ENCODE measurements at regions not wholly inside any gene's neighbourhood (a gene's known extent, or its start where the extent isn't known, plus 50 kb on each side); places are given as distances from the start of the nearest gene placed in this dataset.
"Not testable (repeated sequence)": the region's sequence is repeated elsewhere in the genome, so short reads cannot be mapped to it uniquely, and the experiment has no call there.

DNA sequence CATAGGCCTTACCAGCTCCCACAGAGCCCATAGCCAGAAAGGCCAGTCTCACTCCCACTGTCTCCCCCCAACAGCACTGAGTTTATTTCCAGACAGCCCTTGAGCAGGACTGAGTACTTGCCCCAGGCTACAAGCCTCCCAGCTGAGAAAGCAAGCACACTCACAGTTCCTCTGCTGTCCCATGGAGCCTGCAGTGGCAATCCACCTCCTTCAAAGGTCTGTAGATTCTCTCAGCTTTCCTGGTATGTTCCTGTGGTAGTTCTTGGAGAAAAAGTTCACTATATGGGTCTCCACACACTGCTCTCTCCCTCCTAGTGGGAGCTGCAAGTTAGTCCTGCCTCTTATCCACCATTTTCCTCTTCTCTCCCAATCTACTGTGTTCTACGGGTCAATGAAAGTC, 728.7 kb downstream of the DIAPH3 start:
- in situ Hi-C loops (cut with MboI; ENCODE audit: low sequenced_read_pairs), result no loop called here

DNA sequence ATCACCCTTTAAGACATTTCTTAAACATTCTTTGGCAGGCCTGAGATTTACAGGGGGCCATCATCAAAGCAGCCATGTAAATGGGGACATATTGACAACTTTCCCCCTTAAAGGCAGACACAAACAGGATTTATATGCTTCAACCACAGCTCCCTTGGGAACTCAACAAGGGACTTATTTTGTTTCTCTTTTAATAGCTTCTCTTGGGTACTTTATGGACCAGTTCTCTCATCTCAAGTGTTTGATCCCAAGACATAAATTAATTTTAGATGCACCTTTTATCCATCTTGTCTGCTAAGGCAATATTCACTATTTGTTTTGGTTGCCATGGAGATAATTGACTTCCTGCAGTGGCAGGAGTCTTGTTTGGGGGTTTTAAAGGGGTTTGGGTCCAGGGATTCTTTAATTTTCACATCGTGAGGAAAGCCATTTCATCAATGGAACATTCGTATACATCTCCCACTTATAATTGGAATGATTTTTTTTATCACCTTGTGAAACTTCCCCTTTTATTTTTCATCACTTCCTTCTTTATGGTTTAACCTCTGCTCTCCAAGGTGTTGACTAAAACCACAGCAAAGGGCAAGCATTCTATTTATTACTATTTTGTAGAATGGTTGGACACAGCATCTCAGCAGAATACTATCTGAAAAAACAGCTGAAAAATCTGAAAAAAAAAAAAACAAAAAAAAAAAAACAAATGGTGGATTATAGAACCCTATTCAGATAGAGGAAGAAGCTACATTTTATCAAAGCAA, 726.0 kb downstream of the DIAPH3 start:
- in situ Hi-C loops (cut with MboI; ENCODE audit: low sequenced_read_pairs), result no loop called here

DNA sequence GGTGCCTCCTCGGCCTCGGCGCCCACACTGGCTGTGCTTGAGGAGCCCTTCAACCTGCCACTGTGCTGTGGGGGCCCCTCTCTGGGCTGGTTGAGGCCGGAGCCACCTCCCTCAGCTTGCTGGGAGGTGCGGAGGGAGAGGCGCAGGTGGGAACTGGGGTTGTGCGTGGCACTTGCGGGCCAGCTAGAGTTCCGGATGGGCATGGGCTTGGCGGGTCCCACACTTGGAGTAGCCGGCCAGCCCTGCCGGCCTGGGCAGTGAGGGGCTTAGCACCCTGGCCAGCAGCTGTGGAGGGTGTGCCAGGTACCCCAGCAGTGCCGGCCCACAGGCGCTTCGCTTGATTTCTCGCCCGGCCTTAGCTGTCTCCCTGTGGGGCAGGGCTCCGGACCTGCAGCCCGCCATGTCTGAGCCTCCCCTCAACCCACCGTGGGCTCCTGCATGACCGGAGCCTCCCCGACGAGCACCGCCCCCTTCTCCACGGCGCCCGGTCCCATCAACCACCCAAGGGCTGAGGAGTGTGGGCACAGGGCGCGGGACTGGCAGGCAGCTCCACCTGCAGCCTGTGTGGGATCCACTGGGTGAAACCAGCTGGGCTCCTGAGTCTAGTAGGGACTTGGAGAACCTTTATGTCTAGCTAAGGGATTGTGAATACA, 723.8 kb downstream of the DIAPH3 start:
- in situ Hi-C loops (cut with MboI; ENCODE audit: low sequenced_read_pairs), result no loop called here

DNA sequence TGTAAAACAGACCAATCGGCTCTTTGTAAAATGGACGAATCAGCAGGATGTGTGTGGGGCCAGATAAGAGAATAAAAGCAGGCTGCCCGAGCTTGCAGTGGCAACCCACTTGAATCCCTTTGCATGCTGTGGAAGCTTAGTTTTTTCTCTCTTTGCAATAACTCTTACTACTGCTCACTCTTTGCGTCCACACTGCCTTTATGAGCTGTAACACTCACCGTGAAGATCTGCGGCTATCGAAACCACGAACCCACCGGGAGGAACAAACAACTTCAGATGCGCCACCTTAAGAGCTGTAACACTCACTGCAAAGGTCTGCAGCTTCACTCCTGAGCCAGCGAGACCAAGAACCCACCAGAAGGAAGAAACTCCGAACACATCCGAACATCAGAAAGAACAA, 722.7 kb downstream of the DIAPH3 start:
- in situ Hi-C loops (cut with MboI; ENCODE audit: low sequenced_read_pairs), result not testable (repeated sequence)

DNA sequence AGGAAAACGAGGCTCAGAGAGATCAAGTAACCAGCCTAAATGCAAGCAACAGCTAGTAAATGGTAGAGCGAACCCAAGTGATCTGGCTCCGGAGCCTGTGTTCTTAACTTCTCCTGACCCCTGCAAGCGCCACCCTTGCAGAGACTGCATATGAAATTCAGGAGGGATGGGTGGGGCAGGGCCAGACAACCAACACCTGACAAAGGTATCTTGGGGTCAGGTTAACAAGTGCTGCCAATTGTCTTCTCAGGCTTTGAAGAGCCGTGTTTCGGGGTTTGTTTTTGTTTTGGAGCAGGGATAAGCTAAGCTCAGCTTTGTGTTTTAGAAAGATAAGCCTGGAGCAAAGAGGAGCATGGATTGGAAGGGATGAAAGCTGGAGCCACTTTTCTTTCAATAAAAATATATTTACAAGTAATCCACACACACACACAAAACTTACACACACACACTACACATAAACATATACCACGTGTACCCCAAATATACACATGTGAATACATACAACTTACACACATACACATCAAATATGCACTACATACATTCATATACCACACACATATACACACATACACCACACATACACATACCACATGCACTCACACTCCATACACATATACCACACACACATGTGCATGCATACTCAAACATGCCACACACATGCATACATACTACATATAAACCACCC, 722.0 kb downstream of the DIAPH3 start:
- in situ Hi-C loops (cut with MboI; ENCODE audit: low sequenced_read_pairs), result no loop called here

DNA sequence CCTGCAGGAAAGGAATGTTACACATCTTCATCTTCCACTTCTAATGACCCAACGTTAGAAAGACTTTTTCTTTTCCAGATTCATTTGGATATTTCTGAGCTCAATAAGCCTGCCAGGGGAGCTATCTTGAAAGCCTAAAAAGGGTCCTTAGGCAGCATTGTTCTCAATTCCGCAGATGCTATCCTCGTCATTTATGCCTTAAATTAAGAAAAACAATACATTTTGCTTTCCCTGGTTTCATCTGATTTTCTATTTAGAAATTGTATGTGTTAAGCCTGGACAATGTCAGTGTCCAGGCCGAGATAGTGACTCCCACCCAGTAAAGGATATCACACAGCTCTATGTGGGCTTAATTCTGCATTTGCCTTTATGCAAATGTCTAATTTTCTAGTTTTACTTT, 721.3 kb downstream of the DIAPH3 start:
- in situ Hi-C loops (cut with MboI; ENCODE audit: low sequenced_read_pairs), result no loop called here

DNA sequence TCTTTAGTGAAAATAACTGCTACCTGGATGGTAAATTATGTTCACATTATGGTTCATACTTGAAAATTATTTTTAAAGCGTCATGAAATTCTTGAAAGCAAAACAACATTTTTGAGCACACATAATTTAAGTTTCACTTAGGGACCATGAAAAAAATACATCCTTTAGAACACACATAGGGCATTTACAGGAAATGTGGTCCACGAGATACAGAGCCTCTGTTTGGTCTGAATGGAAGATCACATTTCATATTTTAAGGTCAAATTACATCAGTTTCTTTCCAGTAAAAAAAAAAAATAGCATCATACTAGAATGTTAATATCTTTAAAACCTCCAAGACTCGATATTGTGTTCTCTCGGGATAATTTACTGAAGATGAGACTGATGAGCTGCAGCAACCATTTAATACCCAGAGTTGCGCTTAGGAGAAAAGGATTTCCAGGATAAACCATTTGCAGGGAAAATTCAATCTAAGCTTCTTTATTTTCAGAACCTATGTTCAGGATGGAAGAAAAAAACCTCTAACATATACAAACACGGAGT, 720.7 kb downstream of the DIAPH3 start:
- in situ Hi-C loops (cut with MboI; ENCODE audit: low sequenced_read_pairs), result no loop called here

DNA sequence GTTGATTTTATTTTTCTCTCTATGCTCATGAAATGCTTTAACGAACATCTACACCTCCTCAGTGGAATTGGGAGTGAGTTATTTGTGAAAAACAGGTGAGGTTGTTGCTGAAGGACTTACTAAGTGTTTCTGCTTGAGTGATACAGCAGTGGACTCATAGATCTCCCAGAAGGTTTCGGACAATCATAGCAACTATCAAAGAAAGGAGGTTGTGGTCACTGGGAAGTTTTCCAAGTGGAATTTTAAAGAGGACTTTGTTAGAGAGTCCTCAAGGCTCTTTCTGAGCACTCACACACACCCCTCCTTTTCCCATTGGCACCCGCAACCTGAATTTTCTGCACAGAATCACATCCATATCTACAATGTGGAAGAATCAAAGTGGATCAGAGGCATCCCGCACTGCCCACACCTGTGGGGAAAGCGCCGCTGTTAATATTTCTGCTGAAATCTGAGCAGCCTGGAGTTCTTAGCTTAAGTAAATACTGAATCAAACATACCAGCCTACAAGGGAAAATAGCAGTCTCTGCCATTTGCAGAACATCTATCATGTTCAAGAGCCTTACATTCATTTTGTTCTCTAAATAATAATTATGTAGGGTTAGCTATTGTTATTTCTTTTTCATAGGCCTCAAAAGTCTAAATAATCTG, 719.4 kb downstream of the DIAPH3 start:
- in situ Hi-C loops (cut with MboI; ENCODE audit: low sequenced_read_pairs), result no loop called here

DNA sequence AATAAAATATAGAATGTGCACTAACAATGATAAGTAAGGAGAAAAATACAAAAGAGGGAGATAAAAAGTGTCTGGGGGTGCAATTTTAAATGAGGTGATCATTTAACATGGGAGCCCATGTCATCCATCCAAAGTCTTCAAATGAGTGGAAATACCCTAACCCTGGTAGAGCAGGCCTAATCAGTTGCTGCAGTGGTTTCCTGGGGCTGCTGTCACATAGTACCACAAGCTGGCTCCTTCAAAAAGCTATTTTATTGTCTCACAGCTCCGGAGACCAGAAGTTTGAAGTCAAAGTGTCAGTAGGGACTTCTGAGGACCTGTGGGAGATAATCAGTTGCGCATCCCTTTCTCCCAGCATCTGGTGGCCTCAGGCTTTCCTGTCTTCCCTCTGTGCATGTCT, 717.9 kb downstream of the DIAPH3 start:
- in situ Hi-C loops (cut with MboI; ENCODE audit: low sequenced_read_pairs), result no loop called here

DNA sequence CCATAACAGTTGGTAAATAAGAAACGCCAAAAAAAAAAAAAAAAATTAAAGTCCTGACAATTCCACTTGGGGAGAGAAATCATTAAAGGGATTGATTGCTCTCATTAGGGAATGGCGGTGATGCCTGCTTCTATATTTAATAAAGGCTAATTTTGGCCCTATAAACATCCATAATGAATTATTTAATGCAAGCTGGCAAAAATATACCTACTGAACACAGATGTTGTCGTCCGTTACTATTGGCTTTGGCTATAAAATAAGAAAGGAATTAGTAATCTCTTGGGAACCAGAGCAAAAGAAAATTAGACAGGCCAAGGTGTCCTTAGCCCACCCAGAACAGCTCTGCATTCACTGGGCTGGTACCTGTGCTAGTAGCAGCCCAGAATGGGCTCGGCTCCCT, 717.3 kb downstream of the DIAPH3 start:
- in situ Hi-C loops (cut with MboI; ENCODE audit: low sequenced_read_pairs), result no loop called here

DNA sequence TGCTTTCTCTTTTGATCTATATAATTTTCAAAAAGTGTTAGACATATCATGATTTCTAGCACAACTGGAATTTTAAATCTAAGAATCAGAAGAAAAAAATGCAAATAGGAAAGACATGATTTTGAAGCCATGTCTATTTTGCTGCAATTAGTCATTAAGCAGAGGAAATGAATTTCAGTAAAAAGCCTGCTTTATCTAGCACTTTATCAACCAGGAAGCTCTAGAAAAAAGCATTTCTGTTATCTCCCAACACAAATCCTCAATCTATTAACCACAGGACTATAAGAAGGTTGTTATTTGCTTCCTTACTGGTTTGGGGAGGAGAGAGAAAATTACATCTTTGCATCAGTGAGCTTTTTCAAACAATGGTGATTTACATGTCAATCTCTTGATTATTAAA, 716.7 kb downstream of the DIAPH3 start:
- in situ Hi-C loops (cut with MboI; ENCODE audit: low sequenced_read_pairs), result no loop called here

DNA sequence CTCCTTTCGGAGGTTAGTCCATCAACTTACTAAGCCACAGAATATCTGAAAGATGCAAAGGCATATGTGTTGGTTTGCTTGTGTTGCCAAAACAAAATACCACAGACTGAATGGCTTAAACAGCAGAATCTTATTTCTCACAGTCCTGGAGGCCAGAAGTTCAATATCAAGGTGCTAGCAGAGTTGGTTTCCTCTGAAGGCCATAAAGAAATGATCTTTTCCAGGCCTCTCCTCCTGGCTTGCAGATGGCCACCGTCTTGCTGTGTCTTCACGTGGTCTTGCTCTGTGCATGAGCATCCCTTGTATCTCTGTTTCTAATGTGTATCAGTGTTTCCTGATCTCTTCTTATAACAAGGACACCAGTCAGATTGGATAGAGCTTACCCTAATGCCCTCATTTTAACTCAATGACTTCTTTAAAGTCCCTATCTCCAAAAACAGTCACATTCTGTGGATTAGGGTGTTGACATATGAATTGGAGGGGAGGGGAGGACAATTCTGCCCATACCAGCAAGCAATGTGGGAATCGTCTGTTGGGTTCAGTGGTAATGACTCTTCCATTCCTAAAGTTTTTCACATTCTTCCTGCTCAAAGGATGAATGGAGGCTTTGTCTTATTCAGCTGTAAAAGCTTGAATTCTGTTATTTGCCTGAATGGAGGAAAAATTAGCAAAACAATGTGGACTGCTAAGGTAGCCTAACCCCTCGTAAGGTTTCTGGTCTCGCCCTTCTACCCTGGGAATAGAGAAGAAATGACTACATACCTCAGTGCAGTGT, 715.7 kb downstream of the DIAPH3 start:
- in situ Hi-C loops (cut with MboI; ENCODE audit: low sequenced_read_pairs), result no loop called here

DNA sequence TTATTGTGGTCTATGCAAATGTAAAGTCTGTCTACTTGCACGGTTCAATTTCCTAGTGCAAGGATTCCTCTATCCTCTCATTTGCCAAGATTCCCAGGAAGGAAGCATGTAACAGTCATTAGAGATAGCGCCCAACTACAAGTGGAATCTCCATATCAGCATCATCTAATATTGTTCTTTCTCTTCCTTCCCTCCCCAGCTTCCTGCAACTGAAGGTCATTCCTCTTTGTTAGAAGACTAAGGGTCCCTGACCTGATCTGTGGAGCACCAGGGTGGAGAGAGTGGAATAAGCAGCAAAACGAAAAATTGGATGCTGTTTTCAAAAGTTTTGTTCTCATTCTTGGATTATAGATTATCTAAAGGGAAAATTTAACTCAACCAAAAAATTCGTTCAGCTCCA, 714.0 kb downstream of the DIAPH3 start:
- in situ Hi-C loops (cut with MboI; ENCODE audit: low sequenced_read_pairs), result no loop called here

DNA sequence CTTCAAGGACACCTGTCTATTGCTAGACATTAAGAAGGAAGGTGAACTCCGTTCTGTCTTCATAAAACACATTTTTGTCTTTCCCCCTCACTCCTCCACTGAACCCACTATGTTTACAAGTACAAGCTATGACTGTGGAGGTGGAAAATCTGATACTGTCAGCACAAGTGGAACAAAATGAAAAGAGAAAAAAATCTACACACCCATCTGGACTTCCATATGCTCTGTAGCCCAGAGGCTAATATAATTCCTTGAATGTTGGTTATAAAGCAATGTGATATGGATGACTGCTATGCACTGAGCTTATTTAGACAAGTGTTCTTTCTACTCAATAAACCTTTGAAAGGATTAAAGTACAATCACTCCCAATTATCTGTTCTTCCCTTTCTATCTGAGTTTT, 713.5 kb downstream of the DIAPH3 start:
- in situ Hi-C loops (cut with MboI; ENCODE audit: low sequenced_read_pairs), result no loop called here

DNA sequence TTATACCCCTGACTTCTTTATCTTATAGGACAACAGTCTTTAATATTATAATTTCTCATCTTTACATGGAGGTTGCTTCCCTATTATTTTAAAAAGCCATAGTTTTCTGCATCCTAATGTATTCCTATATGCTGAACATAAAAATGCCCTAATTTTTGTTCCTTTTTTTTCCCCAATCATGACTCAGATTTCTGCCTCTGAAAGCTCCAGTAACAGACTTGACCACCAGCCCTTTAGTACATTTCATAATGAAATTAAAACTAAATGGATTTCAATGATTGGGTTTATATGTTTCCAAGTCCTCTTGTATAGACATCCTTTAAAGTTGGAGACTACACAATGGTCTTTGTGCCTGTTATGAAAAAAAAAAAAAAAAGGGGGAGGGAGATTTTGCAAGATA, 712.5 kb downstream of the DIAPH3 start:
- in situ Hi-C loops (cut with MboI; ENCODE audit: low sequenced_read_pairs), result no loop called here

DNA sequence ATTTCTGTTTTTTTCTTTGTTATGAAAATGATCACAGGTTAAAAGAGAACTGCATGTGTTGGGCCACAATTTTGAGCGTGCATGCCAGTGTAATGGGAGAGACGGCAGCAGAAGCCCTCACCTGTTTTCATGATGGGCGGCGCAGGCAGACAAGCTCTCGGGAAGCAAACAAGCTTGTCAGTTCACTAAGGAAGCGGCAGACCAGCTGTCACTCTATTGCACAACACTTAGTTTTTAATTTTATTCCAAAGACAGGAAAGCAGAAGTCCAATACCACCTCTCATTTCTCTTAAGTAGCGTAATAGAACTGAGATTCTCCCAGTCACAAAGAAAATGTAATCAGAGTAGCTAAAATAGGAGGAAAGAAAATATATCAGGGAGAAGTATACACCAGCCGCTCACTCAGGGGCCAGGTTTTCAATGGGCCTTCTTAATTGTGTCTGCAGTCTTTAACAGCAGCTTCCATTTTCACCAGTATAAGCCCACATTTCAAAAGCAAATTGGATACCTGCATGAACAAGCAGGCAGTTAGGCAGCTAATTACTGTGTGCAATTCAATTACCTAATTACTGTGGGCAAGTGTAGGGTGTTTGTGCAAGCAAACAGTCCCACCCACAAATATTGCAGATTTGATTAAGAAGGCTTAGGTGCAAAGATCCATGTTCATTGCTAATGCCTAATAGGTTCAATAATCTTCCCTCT, 711.4 kb downstream of the DIAPH3 start:
- in situ Hi-C loops (cut with MboI; ENCODE audit: low sequenced_read_pairs), result no loop called here

DNA sequence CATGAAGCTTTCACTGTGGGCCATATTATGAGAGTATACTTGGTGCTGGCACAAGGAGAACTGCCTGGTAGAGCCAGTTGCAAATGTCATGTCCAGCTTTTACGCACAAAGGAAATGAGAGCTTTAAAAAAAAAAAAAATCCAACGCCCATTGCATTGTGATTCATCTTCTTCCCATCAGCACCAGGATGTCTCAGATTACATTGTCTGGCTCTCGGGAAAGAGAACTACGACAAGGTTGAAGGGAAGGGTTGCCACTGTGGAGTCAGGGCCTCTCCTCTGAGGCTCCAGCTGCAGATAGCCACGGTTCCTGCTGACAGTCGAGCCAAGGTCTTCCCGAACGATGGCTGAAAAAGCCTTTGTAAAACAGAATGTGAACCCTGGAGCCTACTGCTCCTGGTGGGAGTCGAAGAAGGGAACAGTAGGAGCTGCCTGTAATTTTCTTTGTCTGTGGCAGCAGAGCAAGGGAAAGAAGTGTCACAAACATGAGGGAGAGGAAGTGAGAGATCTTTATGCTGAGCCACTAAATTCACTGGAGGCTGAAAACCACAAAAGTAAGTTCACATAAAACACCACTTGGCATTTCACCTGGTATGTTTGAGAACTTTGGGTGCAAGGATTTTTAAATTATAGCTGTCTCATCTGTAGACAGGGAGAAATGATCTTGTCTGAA, 704.7 kb downstream of the DIAPH3 start:
- in situ Hi-C loops (cut with MboI; ENCODE audit: low sequenced_read_pairs), result no loop called here

DNA sequence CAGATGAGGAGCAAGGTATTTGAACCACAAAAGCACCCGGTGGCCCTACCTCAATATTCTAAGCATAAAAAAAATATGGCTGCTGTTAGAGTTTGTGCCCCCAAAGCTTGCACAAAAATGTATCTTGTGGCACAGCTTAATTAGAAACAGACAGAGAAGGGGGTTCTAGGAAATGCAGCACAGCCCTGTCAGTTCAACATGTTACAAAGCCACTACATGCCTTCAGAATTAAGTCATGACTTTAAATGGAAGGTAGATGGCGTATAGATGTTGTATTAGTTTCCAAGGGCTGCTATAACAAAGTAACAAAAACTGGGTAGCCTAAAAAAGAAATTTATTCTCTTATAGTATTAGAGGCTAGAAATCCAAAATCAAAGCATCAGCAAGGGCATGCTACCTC, 703.8 kb downstream of the DIAPH3 start:
- in situ Hi-C loops (cut with MboI; ENCODE audit: low sequenced_read_pairs), result no loop called here

DNA sequence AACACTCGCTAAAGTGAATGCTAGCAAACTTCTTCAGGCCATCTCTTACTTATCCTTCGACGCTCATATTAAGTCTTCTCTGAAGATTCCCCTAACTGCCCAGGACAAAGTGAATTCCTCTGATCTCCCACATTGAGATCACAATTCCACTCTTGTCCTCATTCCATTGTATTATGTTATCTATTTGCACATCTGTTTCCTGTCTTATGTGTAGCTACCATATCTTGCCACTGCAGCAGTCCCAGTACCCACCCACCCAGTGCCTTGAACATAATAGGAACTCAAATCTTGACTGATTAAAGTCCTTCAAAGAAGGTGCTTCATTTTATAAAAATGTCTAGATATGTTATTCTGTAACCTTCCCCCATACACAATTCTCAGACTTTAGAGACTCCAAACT, 702.3 kb downstream of the DIAPH3 start:
- in situ Hi-C loops (cut with MboI; ENCODE audit: low sequenced_read_pairs), result no loop called here

DNA sequence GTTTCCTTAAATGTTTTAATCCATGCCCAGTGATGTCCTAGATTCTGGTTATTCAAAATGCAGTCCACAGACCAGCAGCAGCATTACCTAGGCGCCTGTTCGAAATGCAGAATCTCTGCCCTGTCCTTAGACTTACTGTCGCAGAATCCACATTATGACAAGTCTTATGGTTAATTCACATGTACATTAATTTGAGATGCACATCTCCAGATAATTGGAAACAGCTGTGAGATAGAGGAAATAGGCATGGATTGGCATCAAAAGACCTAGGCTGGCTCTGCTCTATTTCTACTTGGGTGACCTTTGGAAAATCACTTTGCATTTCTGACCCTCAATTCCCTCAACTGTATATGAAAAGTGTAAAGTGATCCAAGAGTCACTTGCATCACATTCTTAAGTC, 700.7 kb downstream of the DIAPH3 start:
- in situ Hi-C loops (cut with MboI; ENCODE audit: low sequenced_read_pairs), result no loop called here
